HL-60 (cell line): ENCODE measurements at regions not wholly inside any gene's neighbourhood (a gene's known extent, or its start where the extent isn't known, plus 50 kb on each side); places are given as distances from the start of the nearest gene placed in this dataset.

ENCODE experiments used
- CTCF ChIP-seq: IDR thresholded peaks from one replicate; pipeline ENCODE4 v1.5.1; 2011; ENCODE audit warnings: low read length, control low read depth, inconsistent platforms; ENCODE audit not compliant: insufficient read depth
- GABPA ChIP-seq: IDR thresholded peaks from 2 replicates; pipeline ENCODE4 v1.6.1; 2012; ENCODE audit warnings: low read depth
- POLR2AphosphoS5 ChIP-seq: IDR thresholded peaks from 2 replicates; pipeline ENCODE4 v1.6.1; 2012; ENCODE audit warnings: low read depth

- TF ChIP-seq CTCF (no peak), GABPA (no peak), POLR2AphosphoS5 (no peak)
Observed at GRCh38 chr5:15282611-15283010, 217.4 kb upstream of the FBXL7 start.
